NCI-H526 treated with DMSO at 0.1 percent for 48 hours (cell line): ENCODE measurements at regions not wholly inside any gene's neighbourhood (a gene's known extent, or its start where the extent isn't known, plus 50 kb on each side); places are given as distances from the start of the nearest gene placed in this dataset.
A peak's percentile ranks its signal among the peaks of the same experiment; 100 is the strongest.
"Not testable (repeated sequence)": the region's sequence is repeated elsewhere in the genome, so short reads cannot be mapped to it uniquely, and the experiment has no call there.

Source experiments
- DNase-seq: peaks from one replicate; lab custom pipeline; 2025; lab: John Stamatoyannopoulos, UW

DNA sequence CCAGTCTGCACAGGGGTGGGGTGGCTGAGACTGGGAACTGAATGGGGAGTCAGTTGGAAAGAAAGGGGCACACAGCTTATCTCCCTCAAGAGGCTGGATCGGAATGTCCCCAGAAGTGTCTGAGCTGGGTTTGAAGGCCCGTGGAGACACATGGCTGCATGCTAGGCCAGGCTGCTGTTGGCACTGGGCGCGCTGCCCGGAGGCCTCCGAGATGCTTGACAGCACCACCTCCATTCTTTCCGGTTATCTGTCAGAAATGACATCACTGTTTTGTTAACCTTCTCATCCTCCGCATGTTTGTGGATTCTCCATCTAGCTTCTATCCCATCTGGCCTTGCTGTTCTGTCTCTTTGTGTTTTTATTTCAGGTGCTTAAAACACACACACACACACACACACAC lies 85.5 kb downstream of the APIP start:
- DNase-seq, result no peak

DNA sequence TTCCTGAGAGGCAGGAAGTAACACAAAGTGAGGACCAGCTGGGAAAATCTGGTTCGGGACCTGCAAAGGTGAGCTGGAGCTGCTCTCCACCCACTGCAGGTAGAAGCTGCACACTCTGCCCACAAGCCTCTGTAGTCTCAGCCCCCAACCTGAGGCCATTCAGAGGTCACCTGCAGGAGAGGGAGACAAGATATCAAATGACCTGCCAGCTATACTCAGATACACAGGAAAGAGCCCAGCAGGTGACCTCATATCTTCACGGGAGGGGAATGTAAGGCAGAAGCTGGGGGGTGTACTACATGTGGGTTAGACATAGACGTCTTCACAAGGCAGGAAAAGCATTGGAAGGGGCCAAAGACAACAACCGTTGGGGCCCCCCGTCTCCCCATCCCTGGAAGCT lies 86.1 kb downstream of the APIP start:
- no peak for DNase-seq

DNA sequence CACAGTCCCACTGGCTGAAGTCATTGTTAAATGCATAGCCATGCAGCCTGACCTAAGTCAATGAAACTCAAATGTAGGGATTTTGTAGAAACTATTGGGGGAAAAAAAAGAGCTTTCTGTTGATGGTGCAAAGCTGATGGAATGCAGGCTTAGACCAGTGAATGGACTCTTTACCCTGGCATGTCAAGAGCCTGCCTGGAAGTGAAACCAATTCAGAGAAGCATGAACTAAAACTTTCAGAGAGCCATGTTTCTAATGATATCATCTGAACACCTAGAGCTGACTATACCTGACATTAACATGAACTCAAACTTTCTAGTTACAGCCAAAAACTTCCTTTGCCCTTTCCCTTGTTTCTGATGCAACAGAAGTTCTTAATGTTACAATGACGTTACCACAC lies 89.0 kb downstream of the APIP start:
- DNase-seq, result no peak

DNA sequence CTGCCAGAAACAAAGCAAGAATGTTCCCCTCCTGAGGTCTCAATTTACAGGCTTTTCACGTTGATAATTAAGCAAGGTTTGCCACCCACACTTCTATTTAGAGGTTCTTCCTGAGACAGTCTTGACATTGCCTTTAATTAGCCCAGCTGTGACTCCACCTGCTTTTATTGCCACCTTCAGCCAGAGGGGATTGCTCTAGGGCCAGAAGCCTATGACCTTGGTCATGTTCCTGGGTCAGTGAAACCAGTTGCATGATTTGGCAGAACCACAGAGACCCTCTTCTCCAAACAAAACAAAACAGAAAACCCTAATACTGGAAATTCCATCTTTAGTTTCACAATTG lies 89.8 kb downstream of the APIP start:
- no peak for DNase-seq

DNA sequence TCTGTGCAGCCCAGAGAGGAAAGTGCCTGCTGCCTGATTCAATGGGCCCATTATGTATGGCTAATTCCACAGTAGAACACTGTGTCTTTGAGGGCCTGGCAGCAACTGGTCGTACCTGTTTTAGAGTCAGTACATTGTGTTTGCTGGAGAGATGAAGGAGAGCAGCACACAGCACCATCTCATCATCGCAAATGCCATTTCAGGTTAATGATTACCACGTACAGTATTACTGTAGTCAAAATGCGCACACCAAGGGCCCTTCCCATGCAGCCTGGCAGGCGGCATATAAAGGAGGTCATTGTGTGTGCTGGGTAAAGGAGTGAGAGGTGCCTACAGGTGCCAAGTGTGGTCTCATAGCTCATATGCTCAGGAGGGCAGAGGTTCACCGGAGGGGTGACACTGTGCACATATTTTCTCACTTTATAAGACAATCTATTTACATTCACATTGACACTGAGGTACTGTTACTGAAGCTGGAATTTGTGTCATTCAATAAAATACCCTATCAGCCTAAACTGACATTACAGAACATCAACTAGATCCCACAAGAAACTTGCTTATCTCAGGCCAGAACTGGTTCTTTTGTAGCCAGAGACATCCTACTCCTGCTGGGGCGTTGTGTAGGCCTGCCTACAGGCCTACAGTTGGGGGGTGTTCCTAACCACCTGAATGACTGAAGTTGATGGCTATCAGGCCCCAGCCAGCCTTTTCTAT lies 90.4 kb downstream of the APIP start:
- peak; percentile 97 for DNase-seq

DNA sequence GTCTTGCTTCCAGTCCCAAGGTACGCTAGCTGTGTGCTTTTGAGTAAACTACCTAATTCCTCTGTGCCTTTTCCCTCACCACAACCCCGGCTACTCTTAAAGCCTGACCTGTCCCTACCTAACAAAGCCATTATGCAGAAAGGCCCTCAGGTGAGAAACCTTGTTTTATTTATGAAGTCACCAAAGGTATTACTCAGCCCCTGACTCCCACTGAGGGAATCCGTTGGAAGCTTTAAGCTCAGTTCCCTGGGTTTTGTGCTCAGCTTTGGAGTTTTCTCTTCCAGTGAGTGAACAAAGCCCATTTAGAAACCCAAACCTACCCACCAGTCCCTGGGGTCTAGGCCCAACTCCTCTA lies 90.9 kb downstream of the APIP start:
- DNase-seq, result no peak

DNA sequence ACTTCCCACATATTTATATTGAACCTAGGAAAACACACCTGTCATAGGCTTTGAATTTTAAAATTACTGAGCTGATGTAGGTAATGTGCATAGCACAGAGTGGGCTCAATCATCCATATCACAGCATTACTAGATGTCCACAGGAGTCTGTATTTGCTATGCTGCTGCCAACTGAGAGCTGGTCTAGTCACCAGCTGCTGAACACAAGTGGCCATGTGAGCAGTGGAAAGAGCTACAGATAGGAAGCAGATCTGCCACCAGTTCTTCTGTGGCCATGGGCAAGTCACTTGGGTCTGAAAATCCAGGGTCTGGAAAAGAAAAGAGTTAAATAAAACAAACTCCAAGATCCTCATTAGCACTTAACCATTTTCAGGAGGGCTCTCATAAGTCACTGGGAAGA lies 91.8 kb downstream of the APIP start:
- peak; percentile 21 for DNase-seq

DNA sequence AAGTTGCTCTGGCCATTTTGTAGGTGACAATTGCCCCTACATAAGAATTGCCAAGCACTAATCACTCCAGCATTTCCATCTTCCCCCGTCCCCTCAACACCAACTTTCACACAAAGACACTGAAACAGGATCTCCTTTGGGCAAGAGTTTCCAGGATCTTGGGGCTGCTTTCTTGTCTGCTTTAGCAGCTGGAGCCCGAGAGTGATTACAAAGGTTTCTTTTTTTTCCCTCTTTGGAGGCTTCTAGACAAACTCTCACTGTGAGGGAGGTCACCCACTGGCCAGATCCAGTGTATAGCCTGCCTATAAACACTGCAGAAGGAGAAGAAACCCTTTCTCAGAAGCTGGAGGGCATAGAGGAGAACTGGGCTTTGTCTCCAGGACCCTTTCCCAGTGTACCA lies 92.5 kb downstream of the APIP start:
- DNase-seq, result no peak

DNA sequence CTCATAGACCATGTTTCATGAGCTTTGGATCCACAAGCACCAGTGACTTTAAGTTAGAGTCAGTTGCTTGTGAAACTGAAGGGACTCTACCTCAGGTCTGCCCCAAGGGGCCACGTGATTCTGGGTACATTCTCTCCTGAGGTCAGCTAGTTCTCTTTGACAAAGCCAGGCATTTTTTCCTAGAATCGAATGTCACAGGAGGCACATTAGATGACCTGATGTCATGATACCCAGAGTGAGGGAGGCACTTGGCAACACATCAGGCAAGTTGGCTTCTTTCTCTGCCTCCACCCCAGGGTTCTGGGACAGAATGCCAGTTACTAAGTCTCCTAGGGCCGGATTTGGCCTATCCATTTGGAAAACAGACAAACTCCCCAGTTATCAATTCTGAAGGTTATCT lies 93.0 kb downstream of the APIP start:
- DNase-seq, result no peak

DNA sequence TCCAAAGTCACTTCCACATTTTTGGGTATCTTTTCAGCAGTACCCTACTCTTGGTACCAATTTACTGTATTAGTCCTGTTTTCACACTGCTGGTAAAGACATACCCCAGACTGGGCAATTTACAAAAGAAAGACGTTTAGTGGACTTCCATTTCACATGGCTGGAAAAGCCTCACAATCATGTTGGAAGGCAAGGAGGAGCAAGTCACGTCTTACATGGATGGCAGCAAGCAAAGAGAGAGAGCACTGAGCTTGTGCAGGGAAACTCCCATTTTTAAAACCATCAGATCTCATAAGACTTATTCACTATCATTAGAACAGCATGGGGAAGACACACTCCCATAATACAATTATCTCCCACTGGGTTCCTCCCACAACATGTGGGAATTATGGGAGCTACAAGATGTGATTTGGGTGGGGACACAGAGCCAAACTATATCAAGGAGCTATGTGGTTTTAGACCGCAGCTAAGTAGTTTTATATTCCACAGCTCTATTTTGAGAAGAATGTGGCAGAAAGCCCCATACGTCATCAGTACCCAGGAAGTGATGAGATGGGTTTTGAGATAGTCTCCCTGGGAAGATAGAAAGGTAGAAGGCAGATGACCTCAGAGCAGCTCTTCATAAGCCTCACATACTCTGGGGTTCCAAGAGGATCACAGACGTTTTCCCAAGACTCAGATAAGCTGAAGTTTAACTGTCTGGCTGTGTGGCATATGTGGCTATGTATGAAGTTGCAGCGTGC lies 96.3 kb downstream of the APIP start:
- DNase-seq, result no peak

DNA sequence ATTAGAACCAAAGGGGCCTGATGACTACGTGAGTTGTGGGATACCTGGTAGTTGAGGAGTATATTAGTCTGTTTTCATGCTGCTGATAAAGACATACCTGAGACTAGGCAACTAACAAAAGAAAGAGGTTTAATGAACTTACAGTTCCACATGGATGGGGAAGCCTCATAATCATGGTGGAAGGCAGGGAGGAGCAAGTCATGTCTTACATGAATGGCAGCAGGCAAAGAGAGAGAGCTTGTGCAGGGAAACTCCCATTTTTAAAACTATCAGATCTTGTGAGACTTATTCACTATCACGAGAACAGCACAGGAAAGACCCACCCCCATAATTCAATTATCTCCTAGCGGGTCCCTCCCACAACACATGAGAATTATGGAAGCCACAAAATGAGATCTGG lies 98.4 kb downstream of the APIP start:
- DNase-seq, result not testable (repeated sequence)

DNA sequence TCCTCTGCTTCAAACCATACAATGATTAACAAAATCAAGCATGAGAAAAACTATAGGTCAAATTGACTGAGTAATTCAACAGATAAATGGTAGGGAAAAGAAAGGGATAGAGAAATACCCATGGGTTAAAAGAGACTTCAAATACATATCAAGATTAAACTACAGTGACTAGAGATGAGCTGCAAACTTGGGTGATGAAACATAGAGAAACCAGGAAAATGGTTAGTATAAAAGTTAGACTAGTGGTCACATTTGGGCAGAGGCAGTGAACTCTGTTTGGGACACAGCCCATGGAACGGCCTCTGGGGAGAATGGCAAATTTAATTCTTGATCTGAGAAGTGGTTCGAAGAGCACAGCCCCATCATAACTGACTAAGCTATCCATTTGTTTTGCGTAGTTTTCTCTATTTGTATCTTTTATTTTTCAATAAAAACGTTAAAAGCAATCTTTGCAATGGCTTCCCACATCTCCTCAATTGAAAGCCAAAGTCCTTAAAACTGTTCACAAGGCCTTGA lies 99.4 kb downstream of the APIP start:
- no peak for DNase-seq

DNA sequence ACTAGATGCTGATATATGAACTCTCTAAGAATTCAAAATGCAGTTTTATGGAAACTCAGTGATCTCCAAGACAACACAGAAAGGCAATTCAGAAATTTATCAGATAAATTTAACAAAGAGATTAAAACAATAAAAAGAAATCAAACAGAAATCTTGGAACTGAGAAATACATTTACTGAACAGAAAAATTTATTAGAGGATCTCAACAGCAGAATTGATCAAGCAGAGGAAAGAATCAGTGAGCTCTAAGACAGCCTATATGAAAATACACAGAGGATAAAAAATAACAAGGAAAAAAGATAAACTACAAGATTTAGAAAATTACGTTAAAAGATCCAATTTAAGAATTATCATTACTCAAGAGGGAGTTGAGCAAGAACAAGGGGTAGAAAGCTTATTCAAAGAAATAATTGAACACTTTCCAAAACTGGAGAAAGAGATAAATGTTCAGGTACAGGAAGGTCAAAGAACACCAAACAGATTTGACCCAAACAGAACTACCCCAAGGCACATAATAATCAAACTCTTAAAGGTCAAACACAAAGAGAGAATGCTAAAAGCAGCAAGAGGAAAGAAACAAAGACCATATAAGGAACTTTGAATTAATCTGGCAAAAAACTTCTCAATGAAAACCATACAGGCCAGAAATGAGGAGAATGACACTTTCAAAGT lies 103.1 kb downstream of the APIP start:
- DNase-seq, result no peak

DNA sequence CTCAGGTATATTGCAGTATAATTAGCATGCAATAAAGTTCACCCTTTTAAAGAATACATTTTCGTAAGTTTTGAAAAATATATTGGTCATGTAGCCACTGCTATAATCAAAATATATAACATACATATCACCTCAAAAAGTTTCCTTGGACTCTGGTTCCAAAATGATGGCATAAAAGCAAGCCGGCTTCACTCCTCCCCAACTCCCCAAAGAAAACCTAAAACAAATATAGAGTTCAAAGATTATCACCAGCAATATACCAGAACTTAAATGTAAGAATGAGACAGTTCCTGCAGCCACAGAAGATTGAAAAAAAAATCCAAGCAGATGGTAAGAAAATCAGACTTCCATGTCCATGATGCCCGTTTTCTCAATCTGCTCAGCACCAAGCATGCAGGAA lies 104.3 kb downstream of the APIP start:
- DNase-seq, result no peak

DNA sequence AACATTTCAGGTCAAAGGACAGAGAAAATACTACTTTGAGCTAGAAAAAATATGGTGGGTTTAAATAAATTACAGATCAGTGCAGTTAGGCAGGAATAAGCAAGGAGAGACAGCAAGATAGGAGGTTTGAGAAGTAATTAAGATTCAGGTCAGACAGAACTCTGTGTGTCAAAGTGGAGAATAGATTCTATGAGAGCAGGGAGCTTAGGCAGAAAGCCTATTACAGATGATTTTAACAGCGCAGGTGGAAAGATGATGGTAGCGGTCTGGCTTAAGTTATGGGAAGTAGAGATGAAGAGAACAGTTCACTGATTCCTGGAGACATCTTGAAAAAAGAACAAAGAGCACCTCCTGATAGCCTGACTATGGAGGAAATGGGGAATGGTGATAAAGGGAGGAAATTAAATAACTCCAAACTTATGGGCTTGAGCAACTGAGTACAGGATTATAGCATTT lies 106.0 kb downstream of the APIP start:
- DNase-seq, result no peak

DNA sequence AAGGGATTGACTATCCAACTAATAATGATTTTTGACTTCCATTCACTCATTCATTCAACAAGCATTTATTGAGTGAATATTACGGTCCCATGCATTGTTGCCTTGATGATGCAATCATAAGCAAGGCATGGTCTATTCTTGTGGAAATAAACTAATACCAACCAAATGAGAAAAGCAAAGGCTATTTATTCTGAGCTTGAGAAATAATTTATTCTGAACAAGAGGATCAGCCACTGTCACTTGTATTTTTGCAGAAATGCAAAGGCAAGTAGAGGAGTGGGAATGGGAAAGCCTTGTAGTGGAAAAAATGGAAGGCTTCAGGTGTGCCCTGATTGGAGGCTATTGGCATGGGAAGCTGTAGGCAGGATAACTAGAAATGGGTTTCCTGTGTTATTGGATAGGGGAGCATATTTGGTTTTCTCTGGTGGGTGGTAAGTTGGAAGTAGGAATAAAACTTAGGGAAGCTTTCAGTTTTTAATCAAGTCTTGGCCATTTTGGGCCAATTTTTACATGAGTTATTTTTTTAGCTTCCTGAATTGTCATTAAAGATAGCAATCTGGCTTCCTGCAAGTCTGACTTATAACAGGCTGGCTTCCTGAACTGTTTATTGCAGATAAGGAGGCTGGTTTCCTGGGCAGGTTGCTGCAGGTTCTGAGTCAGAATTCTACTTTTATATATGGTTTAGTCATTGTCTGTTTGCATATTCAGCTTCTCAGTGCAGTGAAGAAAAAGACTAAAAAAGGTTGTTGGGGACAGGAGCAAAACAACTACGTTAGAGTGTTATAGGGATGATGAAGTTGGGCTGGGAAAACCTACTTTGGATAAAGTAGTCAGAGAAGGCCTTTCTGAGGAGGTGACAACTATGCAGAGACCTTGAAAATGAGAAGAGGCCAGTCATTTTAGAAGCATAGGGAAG lies 106.7 kb downstream of the APIP start:
- DNase-seq, result no peak

DNA sequence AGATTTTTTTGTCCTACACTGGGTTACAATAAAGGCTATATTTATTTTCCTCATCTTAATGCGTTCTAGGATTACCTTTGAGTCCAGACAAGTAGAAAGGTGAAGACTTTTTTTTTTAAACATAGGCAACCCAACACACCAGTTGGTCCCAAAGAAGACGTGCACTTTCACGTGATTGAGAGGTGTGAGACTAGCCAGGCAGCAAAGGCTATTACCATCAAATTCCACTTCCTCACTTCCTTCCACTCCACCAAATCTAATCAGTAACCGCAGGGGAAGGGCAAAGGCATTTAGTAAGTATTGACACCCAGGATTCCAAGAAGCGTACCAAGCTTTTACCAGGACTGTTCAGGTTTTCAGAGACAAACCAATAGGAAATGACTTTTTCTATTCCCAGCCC lies 109.3 kb downstream of the APIP start:
- DNase-seq, result no peak

DNA sequence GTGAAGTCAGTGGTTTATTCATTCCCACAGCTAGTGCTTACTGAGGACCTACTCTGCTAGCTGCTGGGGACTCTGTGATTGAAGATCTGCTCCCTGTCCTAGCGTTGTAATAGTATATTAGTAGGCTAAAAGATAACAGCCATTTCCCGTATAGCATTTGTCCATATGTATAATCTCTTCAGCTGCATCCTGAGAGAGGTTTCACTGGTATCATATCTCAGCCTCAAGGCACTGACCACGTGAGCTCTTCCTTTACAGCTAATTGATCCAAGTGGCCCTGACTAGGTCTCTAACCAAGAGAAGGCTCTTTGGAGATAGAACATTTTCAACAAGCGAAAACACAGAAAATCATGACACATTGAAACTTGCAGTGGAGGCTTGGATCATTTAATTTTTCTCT lies 110.2 kb downstream of the APIP start:
- DNase-seq, result no peak

DNA sequence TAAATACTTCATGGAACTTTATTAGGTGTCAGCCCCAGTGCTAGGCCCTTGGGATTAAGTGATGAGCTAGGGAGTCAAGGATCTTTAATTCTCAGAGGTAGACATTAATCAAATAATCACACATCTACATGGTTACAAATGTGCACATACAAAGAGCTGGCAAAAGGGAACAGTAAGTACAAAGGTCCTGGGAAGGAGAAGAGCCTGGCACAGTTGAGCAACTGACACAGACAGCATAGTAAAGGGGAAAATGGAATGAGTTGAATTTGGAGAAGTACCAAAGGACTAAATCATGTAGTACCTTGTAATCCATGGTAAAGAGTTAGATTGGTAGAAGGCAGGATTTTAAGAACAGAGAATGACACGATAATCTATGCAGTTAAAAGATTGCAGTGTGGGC lies 116.3 kb downstream of the APIP start:
- DNase-seq, result no peak

DNA sequence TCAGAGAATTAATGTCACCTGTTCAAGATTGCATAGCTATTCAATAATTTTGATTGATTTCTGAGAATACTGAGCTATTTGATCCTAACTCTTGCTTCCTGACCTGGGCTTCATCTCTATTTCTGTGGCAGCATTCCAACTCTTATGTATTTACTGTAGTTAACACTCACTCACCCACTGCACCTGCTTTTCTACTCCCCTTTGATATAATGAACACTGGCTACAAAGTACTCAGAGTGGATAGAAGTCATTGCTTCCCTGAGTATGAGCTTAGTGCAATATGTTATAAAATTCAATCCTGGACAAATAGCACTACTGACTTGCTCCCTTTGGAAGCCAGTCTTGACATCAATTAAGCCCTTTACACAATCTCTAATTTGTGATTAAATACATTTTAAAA lies 117.2 kb downstream of the APIP start:
- DNase-seq, result no peak

DNA sequence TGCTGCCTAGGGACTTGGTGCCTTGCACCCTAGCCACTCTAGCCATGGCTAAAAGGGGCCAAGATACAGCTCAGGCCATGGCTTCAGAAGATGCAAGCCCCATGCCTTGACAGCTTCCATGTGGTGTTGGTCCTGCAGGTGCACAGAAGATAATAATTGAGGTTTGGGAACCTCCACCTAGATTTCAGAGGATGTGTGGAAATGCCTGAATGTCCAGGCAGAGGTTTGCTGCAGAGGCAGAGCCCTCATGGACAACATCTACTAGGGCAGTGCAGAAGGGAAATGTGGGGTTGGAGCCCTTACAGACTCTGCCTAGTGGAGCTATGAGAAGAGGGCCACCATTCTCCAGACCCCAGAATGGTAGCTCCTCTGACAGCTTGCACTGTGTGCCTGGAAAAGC lies 118.7 kb downstream of the APIP start:
- not testable (repeated sequence) for DNase-seq

DNA sequence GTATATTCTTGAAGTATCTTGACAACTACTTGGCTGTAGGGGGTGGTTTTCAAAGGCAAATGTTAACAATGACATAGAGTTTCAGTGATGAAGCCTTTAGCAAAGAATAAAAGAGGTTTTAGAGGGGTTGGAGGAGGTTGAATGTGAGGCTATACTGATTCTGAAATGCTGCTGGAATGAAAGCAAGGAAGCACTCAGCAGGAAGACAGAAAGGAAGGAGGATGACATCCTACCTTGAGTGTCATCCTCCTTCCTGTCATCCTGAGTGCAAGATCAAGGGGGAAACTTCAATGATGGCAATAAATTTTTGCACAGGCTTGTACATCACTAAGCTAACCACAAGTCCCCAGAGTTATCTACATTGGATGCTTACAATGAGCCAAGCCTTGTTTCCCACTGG lies 120.5 kb downstream of the APIP start:
- DNase-seq, result no peak
